IMR-90 (cell line): ENCODE measurements at regions not wholly inside any gene's neighbourhood (a gene's known extent, or its start where the extent isn't known, plus 50 kb on each side); places are given as distances from the start of the nearest gene placed in this dataset.

Source experiments
- ATAC-seq: fragments of 200-7000 bp; cut with Tn5 transposase; 2 replicates; pipeline ENCODE4 v1.9.1; 2020; ENCODE audit warnings: low read depth, mild to moderate bottlenecking, moderate library complexity
- BruUV-seq: library from RNA; stranded (reverse); fragments of 400-500 nt; replicated peaks from 2 replicates; lab custom pipeline; 2021; lab: Mats Ljungman, UMichigan
- CTCF ChIA-PET: fragments of 300-600 bp; formaldehyde crosslinking; extraction: SDS; loops from one replicate; lab custom pipeline; 2021; ENCODE audit warnings: antibody characterized with exemption; lab: Yijun Ruan, JAX
- POLR2A ChIA-PET: fragments of 300-600 bp; sonication (Branson Sonifier 250); formaldehyde crosslinking; loops from one replicate; lab custom pipeline; 2022; ENCODE audit warnings: antibody characterized with exemption; ENCODE audit not compliant: unreplicated experiment; lab: Charles Lee
- DNase-seq: peaks from one replicate; pipeline ENCODE4 v3.0.0; 2013
- H2AFZ ChIP-seq: replicated peaks from 2 replicates; pipeline ENCODE3; 2013; ENCODE audit warnings: low read length, mild to moderate bottlenecking; ENCODE audit not compliant: poor library complexity
- H2AK5ac ChIP-seq: 2 replicates; pipeline ENCODE4 v1.6.1; 2013; ENCODE audit warnings: low read depth, low read length, inconsistent platforms
- H2AK9ac ChIP-seq: replicated peaks from 2 replicates; pipeline ENCODE3; 2013; ENCODE audit warnings: mild to moderate bottlenecking, low read depth, low read length, moderate library complexity; ENCODE audit not compliant: poor library complexity
- H2BK120ac ChIP-seq: 2 replicates; pipeline ENCODE4 v1.6.1; 2013; ENCODE audit warnings: low read depth, low read length, inconsistent platforms
- H2BK15ac ChIP-seq: 3 replicates; pipeline ENCODE4 v1.6.1; 2013; ENCODE audit warnings: low read depth, low read length, inconsistent platforms
- H2BK20ac ChIP-seq: 2 replicates; pipeline ENCODE4 v1.6.1; 2013; ENCODE audit warnings: low read depth, mild to moderate bottlenecking, inconsistent platforms, low read length, moderate library complexity
- H2BK5ac ChIP-seq: 2 replicates; pipeline ENCODE4 v1.6.1; 2013; ENCODE audit warnings: mild to moderate bottlenecking, low read depth, low read length, inconsistent platforms; ENCODE audit not compliant: poor library complexity, severe bottlenecking
- H3K14ac ChIP-seq: replicated peaks from 2 replicates; pipeline ENCODE4 v1.6.1; 2013; ENCODE audit warnings: low read depth, low read length, inconsistent platforms
- H3K18ac ChIP-seq: 2 replicates; pipeline ENCODE4 v1.6.1; 2013; ENCODE audit warnings: low read depth, low read length, control low read depth
- H3K23ac ChIP-seq: 2 replicates; pipeline ENCODE4 v1.6.1; 2013; ENCODE audit warnings: low read depth, low read length, inconsistent platforms
- H3K27ac ChIP-seq: 2 replicates; pipeline ENCODE4 v1.5.1; 2013; ENCODE audit warnings: mild to moderate bottlenecking, control low read depth, low read length; ENCODE audit not compliant: insufficient read depth
- H3K27me3 ChIP-seq: 2 replicates; pipeline ENCODE4 v1.6.1; 2013; ENCODE audit warnings: low read length; ENCODE audit not compliant: control insufficient read depth, insufficient read depth
- H3K36me3 ChIP-seq: 2 replicates; pipeline ENCODE4 v1.6.1; 2013; ENCODE audit warnings: low read length, mixed read lengths; ENCODE audit not compliant: control insufficient read depth, insufficient read depth
- H3K4ac ChIP-seq: 2 replicates; pipeline ENCODE4 v1.6.1; 2013; ENCODE audit warnings: low read depth, low read length, inconsistent platforms
- H3K4me1 ChIP-seq: 2 replicates; pipeline ENCODE4 v1.6.1; 2013; ENCODE audit warnings: low read length, mixed read lengths; ENCODE audit not compliant: control insufficient read depth, insufficient read depth
- H3K4me2 ChIP-seq: 2 replicates; pipeline ENCODE4 v1.6.1; 2013; ENCODE audit warnings: low read depth, mild to moderate bottlenecking, control low read depth, low read length, moderate library complexity
- H3K4me3 ChIP-seq: 2 replicates; pipeline ENCODE4 v1.5.1; 2013; ENCODE audit warnings: low read depth, mild to moderate bottlenecking, control low read depth, low read length, moderate library complexity; ENCODE audit not compliant: insufficient read depth
- H3K56ac ChIP-seq: 2 replicates; pipeline ENCODE4 v1.6.1; 2013; ENCODE audit warnings: low read length, inconsistent platforms; ENCODE audit not compliant: insufficient read depth; ENCODE audit errors: extremely low read depth
- H3K79me1 ChIP-seq, 2 experiments: 2 replicates each; pipeline ENCODE4 v1.6.1; 2013; ENCODE audit warnings: low read length in 2 of 2, inconsistent platforms in 1 of 2, low read depth in 1 of 2
- H3K9ac ChIP-seq: 2 replicates; pipeline ENCODE4 v1.6.1; 2013; ENCODE audit warnings: low read depth, low read length, control low read depth
- H3K9me1 ChIP-seq: 2 replicates; pipeline ENCODE4 v1.6.1; 2013; ENCODE audit warnings: low read length, inconsistent platforms; ENCODE audit not compliant: insufficient read depth
- H3K9me3 ChIP-seq: 2 replicates; pipeline ENCODE4 v1.6.1; 2013; ENCODE audit warnings: low read length; ENCODE audit not compliant: control insufficient read depth, insufficient read depth
- H4K20me1 ChIP-seq: 2 replicates; pipeline ENCODE4 v1.6.1; 2013; ENCODE audit warnings: low read length, inconsistent platforms; ENCODE audit not compliant: insufficient read depth
- H4K5ac ChIP-seq: 2 replicates; pipeline ENCODE4 v1.6.1; 2013; ENCODE audit warnings: mild to moderate bottlenecking, low read depth, low read length, control low read depth
- H4K8ac ChIP-seq, 2 experiments: 2 replicates each; pipeline ENCODE4 v1.6.1; 2013; ENCODE audit warnings: low read depth in 2 of 2, low read length in 2 of 2, control low read depth in 1 of 2, inconsistent platforms in 1 of 2
- H4K91ac ChIP-seq: 2 replicates; pipeline ENCODE4 v1.6.1; 2013; ENCODE audit warnings: low read depth, low read length, inconsistent platforms; ENCODE audit not compliant: insufficient read depth
- BHLHE40 ChIP-seq: fragments of 150-350 bp; IDR thresholded peaks from 2 replicates; pipeline ENCODE4 v1.6.1; 2016; ENCODE audit warnings: mild to moderate bottlenecking, low read depth, low read length
- CEBPB ChIP-seq: IDR thresholded peaks from 2 replicates; pipeline ENCODE4 v1.6.1; 2012; ENCODE audit warnings: low read depth, low read length, improper control_type of control experiment
- CHD1 ChIP-seq: IDR thresholded peaks from 2 replicates; pipeline ENCODE4 v1.6.1; 2012; ENCODE audit warnings: low read depth, low read length, improper control_type of control experiment
- MAFK ChIP-seq: IDR thresholded peaks from 2 replicates; pipeline ENCODE4 v1.6.1; 2012; ENCODE audit warnings: low read depth, low read length, improper control_type of control experiment
- NFE2L2 ChIP-seq: fragments of 150-350 bp; IDR thresholded peaks from 2 replicates; pipeline ENCODE4 v1.6.1; 2016; ENCODE audit warnings: low read depth, mild to moderate bottlenecking, low read length
- RCOR1 ChIP-seq: IDR thresholded peaks from 2 replicates; pipeline ENCODE4 v1.6.1; 2012; ENCODE audit warnings: mild to moderate bottlenecking, low read length, improper control_type of control experiment; ENCODE audit not compliant: insufficient replicate concordance
- SMC3 ChIP-seq: fragments of 150-350 bp; IDR thresholded peaks from 2 replicates; pipeline ENCODE4 v1.6.1; 2016; ENCODE audit warnings: low read depth, mild to moderate bottlenecking, antibody characterized with exemption, low read length, moderate library complexity
- USF2 ChIP-seq: fragments of 150-350 bp; IDR thresholded peaks from 2 replicates; pipeline ENCODE4 v1.6.1; 2017; ENCODE audit warnings: mild to moderate bottlenecking, antibody characterized with exemption, low read length, low read depth
- dilution Hi-C: fragments of 300-500 bp; cut with HindIII; formaldehyde crosslinking; loops from one replicate; pipeline ENCODE4 v1.14.3; 2018; ENCODE audit warnings: low sequenced_read_pairs; ENCODE audit not compliant: unreplicated experiment
- in situ Hi-C: fragments of 300-500 bp; cut with MboI; formaldehyde crosslinking; loops from 3 replicates; pipeline ENCODE4 v1.14.3; 2019; ENCODE audit warnings: low sequenced_read_pairs, inconsistent platforms, mixed read lengths
- intact Hi-C: fragments of 100-400 bp; cut with micrococcal nuclease; formaldehyde crosslinking; loops from 2 replicates; pipeline ENCODE4 v1.10.0; 2022

DNA sequence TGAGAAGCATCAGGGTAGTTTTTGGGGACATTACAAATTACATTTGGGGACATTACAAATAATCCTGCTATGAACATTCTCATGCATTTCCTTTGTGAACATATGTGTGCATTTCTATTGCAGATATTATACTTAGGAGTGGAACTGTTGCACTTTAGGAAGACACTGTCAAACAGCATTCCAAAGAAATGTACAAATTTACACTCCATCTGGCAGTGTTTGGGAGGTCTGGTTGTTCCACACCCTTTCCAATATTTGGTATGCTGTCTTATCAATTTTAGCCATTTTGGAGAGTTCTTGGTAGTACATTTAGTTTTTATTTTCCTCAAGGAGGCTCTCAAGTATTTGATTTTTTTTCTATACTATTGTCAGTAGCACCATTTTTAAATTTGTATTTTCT, 419.1 kb upstream of the ARHGEF26 start:
- no peak overlapping the region for H2BK20ac ChIP-seq
- intact Hi-C loops: no loop called here
- TF ChIP-seq RCOR1 (no peak), SMC3 (no peak), CHD1 (no peak), USF2 (no peak), MAFK (no peak), NFE2L2 (no peak), BHLHE40 (no peak), CEBPB (no peak)
- no peak overlapping the region for H3K4ac ChIP-seq
- H2BK15ac ChIP-seq: no peak overlapping the region
- dilution Hi-C loops: no loop called here
- H3K14ac ChIP-seq: no peak overlapping the region
- no peak overlapping the region for H2AK5ac ChIP-seq
- no peak overlapping the region for H4K5ac ChIP-seq
- no peak overlapping the region for H2AFZ ChIP-seq
- no peak overlapping the region for H2AK9ac ChIP-seq
- no peak for ATAC-seq
- no peaks in the 10 kb centered on the region for H3K27me3 ChIP-seq
- ChIA-PET CTCF (no interaction called here), POLR2A (no interaction called here)
- no TSS peak for BruUV-seq
- H3K79me1 ChIP-seq: no peaks in the 10 kb centered on the region
- no peak overlapping the region for H3K23ac ChIP-seq
- no peak overlapping the region for H3K4me2 ChIP-seq
- H3K4me3 ChIP-seq: no peak overlapping the region
- H2BK120ac ChIP-seq: no peak overlapping the region
- no peaks in the 10 kb centered on the region for H4K20me1 ChIP-seq
- DNase-seq: no peak
- no peak overlapping the region for H3K27ac ChIP-seq
- H3K9me1 ChIP-seq: no peaks in the 10 kb centered on the region
- in situ Hi-C loops: no loop called here
- H4K8ac ChIP-seq: no peak overlapping the region
- H4K91ac ChIP-seq: no peak overlapping the region
- H3K9ac ChIP-seq: no peak overlapping the region
- no peak overlapping the region for H3K56ac ChIP-seq
- no peaks in the 10 kb centered on the region for H3K4me1 ChIP-seq
- no peak overlapping the region for H2BK5ac ChIP-seq
- H3K9me3 ChIP-seq: no peaks in the 10 kb centered on the region
- H3K36me3 ChIP-seq: no peaks in the 10 kb centered on the region
- no peak overlapping the region for H3K18ac ChIP-seq
